ENCODE measurements at regions not wholly inside any gene's neighbourhood (a gene's known extent, or its start where the extent isn't known, plus 50 kb on each side); places are given as distances from the start of the nearest gene placed in this dataset.

DNA sequence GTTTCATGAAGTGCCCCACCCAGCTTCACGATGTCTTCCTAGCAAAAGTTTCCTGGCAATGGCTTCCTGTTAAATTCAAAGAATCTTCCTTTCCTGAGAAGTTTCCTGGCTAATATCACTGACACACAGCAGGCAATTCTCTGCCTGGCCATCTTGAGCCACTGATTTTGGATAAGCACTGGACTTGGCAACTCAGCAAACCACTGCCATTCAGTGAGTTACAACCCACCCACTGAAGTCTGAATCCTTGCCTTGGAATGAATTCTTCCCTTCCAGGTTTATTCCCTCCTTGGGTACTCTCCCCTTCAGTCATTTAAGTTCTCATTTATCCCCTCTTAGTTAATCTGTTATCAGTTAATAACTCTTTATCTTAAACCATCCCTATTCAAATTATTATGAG, 426.0 kb downstream of the MBD2 start:
- DNase-seq, result no peak

GRCh38 chr18:53797998-53798495, 426.4 kb downstream of the MBD2 start:
- no peak for DNase-seq

DNA sequence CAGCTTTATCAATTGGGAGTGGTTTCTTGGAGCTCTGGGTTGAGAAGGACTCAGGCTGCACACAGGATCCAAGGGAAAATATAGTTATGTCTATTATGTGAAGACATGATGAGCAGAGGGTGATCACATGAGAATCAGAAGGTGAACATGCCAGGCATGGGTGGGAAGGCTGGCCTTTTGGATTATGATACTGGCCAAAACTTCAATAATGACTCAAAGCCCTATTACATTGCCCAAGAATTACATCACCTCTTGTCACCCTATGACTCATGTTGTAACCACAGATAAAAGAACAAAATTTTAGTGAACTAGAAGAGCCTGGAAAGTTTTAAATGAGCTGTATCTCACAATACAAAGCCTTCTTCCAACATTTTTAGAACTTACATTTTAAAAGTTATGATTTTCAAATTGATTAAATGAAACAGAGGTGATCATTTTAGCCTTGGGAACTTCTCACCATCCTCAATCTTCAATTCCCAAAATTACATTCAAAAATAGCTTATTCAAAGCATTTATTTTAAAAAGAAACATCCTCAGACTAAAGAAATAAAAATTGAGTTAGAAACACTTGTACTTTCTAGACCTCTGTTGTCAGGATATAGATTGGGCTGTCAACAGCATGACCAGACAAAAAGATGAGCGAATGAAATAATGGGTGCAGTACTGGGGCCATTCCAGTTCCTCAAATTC, 428.3 kb downstream of the MBD2 start:
- no peak for DNase-seq

- DNase-seq, result no peak
Measured at GRCh38 chr18:53795610-53796009, 428.9 kb downstream of the MBD2 start.

GRCh38 chr18:53795061-53795460, 429.4 kb downstream of the MBD2 start:
- DNase-seq, result no peak

DNA sequence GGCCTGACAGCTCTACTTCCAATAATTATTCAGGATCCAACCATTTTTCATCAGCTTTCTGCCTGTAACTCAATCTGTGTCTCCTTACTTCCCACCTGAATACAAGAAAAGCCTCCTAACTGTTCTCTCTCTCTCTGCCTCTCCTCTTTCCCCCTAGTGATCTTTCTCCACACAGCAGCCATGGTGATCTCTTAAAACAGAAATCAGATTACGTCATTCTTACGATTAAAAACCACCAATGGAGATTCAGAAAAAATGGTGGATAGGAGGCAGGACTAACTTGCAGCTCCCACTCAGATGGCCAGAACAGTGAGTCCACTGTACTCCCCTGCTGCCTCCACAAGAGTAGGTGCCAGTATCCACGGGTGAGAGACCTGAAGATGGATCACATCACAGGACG, 431.7 kb downstream of the MBD2 start:
- no peak for DNase-seq

- no peak for DNase-seq
Measured at GRCh38 chr18:53790786-53791185, 433.7 kb downstream of the MBD2 start.

GRCh38 chr18:53789376-53790247, 434.9 kb downstream of the MBD2 start:
- no peak for DNase-seq

- DNase-seq, result no peak
Measured at GRCh38 chr18:53785811-53786210, 438.7 kb downstream of the MBD2 start.

DNA sequence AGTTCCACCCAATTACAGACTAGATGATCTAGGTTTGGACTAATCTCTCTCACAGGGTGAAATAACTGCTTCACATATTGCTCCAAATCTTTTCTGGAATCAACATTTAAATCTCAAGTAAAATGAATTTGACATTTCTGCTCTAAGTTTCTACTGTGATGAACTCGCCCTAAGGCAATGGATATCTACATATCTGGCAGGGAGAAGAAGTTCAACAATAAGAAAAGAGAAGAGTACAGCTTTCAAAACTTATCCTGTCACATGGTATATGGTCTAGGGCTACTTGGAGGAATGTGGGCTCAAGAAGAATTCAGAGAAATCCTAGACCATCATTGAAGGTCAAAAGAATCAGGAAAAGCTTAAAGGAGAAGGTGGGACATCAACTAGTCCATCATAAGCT, 440.2 kb downstream of the MBD2 start:
- no peak for DNase-seq

DNA sequence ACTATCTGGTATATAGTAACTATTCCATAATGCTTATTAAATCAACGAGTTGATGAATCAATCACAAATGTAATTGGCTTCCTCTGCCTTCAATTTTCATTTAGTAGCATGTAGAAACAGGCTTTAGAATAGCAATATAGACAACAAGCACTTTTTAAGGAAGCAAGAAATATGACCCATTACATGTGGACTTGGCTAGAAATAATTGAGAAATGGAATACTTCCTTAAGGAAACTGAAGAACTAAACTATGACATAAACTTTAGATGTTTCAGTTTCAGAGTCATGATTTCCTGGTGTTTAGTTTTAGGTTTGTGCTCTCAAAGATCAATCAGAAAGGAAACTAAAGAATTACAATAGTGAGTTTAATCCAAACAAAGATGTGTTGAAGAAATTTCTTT, 443.8 kb downstream of the MBD2 start:
- no peak for DNase-seq

- no peak for DNase-seq
Measured at GRCh38 chr18:53772293-53772692, 452.2 kb downstream of the MBD2 start.

- DNase-seq, result no peak
Measured at GRCh38 chr18:53771664-53772063, 452.8 kb downstream of the MBD2 start.

DNA sequence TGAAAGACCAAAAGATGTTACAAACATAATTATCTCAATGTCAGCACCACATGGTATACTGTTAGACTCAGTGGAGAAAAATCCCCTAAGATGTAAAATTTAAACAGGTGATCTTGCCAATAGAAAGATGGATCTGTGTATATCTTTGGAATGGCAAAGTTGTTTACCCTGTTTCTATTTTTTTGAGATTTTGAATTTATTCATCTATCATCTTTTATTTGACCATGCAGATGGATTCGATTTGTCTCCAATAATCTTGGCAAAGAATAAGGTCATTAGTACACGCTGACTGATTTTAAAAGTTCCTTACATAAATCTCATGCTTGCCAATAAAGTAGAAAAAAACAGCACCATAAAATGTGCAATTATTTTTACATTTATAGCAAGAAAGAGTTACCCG, 459.3 kb downstream of the MBD2 start:
- DNase-seq, result no peak

DNA sequence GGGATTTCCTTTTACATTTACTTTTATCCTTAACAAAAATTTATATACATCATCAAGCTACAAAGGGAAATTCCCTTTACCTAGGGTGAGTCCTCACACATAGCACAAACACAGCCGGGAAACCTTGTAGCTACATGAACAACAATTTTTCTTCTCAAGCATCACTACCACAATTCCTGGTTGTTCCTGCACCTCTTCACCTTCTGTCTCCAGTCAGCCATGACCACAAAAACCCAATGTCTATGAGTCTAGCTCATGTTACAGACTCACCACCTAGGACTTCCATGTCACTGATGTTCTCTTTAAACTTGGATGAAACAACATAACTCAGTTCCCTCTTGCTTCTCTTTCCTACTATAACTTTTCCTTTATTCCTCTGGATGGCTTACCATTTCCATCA, 460.4 kb downstream of the MBD2 start:
- DNase-seq, result no peak

GRCh38 chr18:53757328-53757727, 467.1 kb downstream of the MBD2 start:
- DNase-seq, result no peak

- no peak for DNase-seq
Measured at GRCh38 chr18:53756610-53756972, 467.9 kb downstream of the MBD2 start.

GRCh38 chr18:53755914-53756609, 468.4 kb downstream of the MBD2 start:
- DNase-seq, result no peak

- DNase-seq, result no peak
Measured at GRCh38 chr18:53754154-53754553, 470.3 kb downstream of the MBD2 start.

DNA sequence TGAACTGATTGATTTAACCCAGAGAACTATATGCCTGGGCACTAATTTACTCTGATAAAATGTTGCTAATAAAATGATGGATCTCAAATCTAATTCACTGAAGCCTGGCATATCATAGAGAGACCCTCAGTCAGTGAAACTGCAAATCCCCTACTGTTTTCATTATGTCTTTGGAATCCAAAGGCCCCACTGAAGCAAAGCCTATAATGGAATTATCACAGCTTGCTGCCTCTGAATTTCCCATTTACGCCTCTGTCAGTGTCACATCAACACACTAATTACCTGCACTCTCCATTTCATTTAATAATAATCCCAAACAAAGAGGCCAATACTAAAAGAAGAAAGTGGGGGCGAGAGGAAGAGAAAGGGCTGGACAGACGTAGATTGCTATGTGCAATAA, 470.9 kb downstream of the MBD2 start:
- DNase-seq, result no peak

DNA sequence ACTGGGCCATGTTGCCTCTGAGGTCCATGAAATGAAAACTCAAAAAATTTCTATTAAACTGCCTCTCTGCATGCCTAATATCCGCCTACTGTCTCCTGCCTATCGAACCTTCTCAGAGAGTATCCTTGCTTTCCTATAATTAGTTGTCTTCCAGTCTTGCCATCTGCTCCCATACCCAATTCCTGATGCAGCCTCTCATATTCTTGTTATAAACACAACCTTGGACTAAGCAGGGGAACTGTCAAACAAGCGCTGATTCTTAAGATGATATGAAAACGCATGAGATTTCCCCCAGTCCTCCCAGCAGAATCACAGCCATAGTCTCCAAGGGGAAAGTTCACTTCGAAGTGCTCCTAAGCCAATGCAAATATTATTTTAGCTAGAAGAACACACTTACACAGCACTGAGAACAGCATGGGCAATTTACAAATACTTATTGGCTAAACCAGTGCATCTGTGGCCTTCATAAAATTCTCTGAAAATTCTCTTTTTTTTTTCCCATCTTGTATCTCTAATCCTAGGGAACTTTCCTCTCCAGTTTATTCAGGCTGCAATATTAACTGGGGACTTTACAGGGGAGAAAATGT, 471.6 kb downstream of the MBD2 start:
- no peak for DNase-seq

DNA sequence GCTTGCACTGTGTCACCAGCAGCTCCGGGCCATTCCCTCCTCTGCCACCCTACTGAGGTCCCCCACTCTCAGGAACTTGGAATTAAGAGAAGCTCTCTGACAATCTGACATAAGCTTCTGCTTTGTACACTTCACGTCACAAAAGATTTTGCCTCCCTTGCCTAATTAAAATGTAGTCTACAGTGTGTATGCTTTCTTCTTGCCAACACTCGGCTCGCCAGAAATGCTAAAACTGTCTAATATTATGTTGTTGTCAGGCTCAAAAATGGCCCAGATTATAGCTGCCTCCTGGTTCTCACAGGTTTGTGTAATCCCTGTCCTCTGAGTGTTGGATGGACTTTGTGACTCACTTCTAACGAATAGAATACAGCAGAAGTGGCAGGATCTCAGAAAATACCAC, 474.7 kb downstream of the MBD2 start:
- no peak for DNase-seq

GRCh38 chr18:53747663-53748160, 476.8 kb downstream of the MBD2 start:
- DNase-seq, result no peak

All from CD4-positive, alpha-beta T cell treated with Interleukin-12 subunit alpha and Interleukin-12 subunit beta, for 1 hour (primary cell).